AG09309 (cell line): ENCODE measurements at regions not wholly inside any gene's neighbourhood (a gene's known extent, or its start where the extent isn't known, plus 50 kb on each side); places are given as distances from the start of the nearest gene placed in this dataset.

Source experiments
- DNase-seq: peaks from one replicate; pipeline ENCODE4 v3.0.0-alpha.2; 2010; ENCODE audit warnings: low read depth
- H3K4me3 ChIP-seq: 2 replicates; pipeline ENCODE4 v1.5.1; 2011; ENCODE audit warnings: mild to moderate bottlenecking, low read depth, low read length, moderate library complexity; ENCODE audit not compliant: control insufficient read depth
- TF ChIP-seq, protein P1 (sequence below): IDR thresholded peaks from 2 replicates; pipeline ENCODE4 v1.5.1; 2011; ENCODE audit warnings: mild to moderate bottlenecking, low read depth, low read length, inconsistent platforms; ENCODE audit not compliant: insufficient read depth, control insufficient read depth; ENCODE audit errors: missing control alignments

DNA sequence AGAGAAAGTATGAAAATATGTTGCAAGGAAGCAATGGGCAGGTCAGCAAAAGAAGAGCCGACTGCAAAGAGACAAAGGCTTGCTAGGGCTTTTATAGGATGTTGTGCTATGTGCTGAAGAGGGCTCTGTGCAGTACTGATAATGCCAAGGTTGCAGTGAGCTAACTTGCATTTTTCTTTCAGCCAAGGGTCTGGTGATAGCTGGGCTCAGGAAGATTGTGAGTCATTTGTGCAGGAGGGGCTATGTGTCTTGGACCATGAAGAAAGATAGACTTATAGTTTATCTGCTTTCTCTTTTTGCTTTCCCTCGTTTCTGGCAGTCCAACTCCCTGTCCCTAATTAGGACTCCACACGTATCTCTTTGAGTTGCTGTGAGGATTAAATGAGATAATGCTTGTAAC lies 64.5 kb upstream of the LRIG1 start:
- no peak for DNase-seq
- H3K4me3 ChIP-seq = no peak overlapping the region
- TF ChIP-seq, protein P1, sequence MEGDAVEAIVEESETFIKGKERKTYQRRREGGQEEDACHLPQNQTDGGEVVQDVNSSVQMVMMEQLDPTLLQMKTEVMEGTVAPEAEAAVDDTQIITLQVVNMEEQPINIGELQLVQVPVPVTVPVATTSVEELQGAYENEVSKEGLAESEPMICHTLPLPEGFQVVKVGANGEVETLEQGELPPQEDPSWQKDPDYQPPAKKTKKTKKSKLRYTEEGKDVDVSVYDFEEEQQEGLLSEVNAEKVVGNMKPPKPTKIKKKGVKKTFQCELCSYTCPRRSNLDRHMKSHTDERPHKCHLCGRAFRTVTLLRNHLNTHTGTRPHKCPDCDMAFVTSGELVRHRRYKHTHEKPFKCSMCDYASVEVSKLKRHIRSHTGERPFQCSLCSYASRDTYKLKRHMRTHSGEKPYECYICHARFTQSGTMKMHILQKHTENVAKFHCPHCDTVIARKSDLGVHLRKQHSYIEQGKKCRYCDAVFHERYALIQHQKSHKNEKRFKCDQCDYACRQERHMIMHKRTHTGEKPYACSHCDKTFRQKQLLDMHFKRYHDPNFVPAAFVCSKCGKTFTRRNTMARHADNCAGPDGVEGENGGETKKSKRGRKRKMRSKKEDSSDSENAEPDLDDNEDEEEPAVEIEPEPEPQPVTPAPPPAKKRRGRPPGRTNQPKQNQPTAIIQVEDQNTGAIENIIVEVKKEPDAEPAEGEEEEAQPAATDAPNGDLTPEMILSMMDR = no peak

- no peak overlapping the region for H3K4me3 ChIP-seq
- TF ChIP-seq, protein P1 = no peak
- no peak for DNase-seq
These were observed 66.3 kb upstream of the LRIG1 start for GRCh38 chr3:66567077-66567476.

DNA sequence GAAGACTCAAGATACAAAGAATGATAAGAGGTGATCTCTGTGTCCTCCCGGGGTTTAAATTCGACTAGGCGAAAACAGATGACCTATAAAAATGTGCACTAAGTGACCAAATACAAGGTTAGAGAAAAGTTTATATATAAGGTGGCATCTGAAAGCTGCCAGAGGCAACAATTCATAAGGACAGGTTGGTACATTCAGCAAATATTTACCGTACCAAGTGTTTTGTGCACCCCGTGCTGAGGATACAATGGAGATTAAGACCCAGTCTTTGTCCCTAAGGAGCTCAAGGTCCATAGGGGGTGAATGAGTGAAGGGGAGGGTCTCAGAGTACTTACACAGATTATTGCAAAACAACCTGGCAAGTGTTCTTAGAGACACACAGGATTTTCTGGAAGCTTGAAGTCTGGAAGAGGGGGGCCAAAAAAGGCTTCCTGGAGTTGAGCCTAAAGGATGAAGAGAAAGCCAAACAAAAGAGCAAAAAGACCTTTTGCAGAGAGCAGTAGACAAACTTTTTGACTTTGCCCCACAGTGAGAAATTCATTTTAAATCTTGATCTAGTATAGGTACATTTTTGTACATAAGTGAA lies 71.4 kb upstream of the LRIG1 start:
- no peak for DNase-seq
- no peak overlapping the region for H3K4me3 ChIP-seq
- TF ChIP-seq, protein P1 = no peak

- TF ChIP-seq, protein P1 = peak; percentile 24
- no peak overlapping the region for H3K4me3 ChIP-seq
- no peak for DNase-seq
These were observed 72.3 kb upstream of the LRIG1 start for GRCh38 chr3:66572938-66573710.

GRCh38 chr3:66574091-66574490 lies 73.3 kb upstream of the LRIG1 start:
- H3K4me3 ChIP-seq = no peak overlapping the region
- DNase-seq = no peak
- TF ChIP-seq, protein P1 = no peak

GRCh38 chr3:66577426-66578203 lies 76.8 kb upstream of the LRIG1 start:
- H3K4me3 ChIP-seq = no peak overlapping the region
- no peak for DNase-seq
- TF ChIP-seq, protein P1 = no peak
